ENCODE measurements at regions not wholly inside any gene's neighbourhood (a gene's known extent, or its start where the extent isn't known, plus 50 kb on each side); places are given as distances from the start of the nearest gene placed in this dataset.

DNA sequence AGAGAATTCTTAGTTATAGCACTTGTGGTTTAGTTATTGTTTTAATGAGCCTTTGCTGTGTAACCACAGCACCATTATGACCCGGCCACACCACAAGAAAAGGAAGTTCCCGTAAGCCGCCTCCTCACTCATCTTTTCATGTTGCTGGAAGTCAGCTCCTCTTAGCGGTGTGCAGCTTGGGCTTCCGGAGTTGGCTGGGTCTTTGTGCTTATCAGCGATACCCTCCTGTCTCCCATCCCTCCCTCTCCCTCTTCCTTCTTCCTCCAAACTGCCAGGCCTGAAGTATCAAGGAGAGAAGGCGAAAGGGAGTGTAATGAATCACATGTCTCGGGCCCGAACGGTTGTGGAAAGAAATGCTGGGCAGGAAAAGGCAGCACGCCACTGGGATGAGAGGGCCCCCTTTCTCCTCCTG, 353.5 kb downstream of the MCTP2 start:
- TF ChIP-seq, protein P1, sequence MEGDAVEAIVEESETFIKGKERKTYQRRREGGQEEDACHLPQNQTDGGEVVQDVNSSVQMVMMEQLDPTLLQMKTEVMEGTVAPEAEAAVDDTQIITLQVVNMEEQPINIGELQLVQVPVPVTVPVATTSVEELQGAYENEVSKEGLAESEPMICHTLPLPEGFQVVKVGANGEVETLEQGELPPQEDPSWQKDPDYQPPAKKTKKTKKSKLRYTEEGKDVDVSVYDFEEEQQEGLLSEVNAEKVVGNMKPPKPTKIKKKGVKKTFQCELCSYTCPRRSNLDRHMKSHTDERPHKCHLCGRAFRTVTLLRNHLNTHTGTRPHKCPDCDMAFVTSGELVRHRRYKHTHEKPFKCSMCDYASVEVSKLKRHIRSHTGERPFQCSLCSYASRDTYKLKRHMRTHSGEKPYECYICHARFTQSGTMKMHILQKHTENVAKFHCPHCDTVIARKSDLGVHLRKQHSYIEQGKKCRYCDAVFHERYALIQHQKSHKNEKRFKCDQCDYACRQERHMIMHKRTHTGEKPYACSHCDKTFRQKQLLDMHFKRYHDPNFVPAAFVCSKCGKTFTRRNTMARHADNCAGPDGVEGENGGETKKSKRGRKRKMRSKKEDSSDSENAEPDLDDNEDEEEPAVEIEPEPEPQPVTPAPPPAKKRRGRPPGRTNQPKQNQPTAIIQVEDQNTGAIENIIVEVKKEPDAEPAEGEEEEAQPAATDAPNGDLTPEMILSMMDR (optimal IDR thresholded peaks at IDR 0.05 in 1 of 3, IDR thresholded peaks at IDR 0.05 in 1 of 3, conservative IDR thresholded peaks at IDR 0.05 in 1 of 3; ENCODE audit: extremely low read depth in 1 of 3, insufficient read depth in 2 of 3, low read length in 3 of 3) = no peak
- TF ChIP-seq EZH2 (IDR thresholded peaks at IDR 0.05; ENCODE audit: low read length) = no peak

Measured in keratinocyte (primary cell).